H1 (cell line): ENCODE measurements at regions not wholly inside any gene's neighbourhood (a gene's known extent, or its start where the extent isn't known, plus 50 kb on each side); places are given as distances from the start of the nearest gene placed in this dataset.

Experiments used
- NANOG ChIP-seq: IDR thresholded peaks from 2 replicates; pipeline ENCODE4 v1.6.1; 2011; ENCODE audit warnings: low read length, low read depth, mild to moderate bottlenecking, inconsistent platforms; ENCODE audit not compliant: insufficient read depth, poor library complexity, severe bottlenecking
- RNF2 ChIP-seq: fragments of 200-900, 300-1000 bp; sonication (generic); IDR thresholded peaks from 2 replicates; pipeline ENCODE4 v1.7.1; 2016; ENCODE audit warnings: borderline replicate concordance, low read depth, mild to moderate bottlenecking, antibody characterized with exemption, low read length; ENCODE audit not compliant: poor library complexity, severe bottlenecking; ENCODE audit errors: missing control alignments
- RXRA ChIP-seq: IDR thresholded peaks from 2 replicates; pipeline ENCODE4 v1.6.1; 2011; ENCODE audit warnings: low read depth, mild to moderate bottlenecking, low read length, moderate library complexity; ENCODE audit not compliant: insufficient read depth

DNA sequence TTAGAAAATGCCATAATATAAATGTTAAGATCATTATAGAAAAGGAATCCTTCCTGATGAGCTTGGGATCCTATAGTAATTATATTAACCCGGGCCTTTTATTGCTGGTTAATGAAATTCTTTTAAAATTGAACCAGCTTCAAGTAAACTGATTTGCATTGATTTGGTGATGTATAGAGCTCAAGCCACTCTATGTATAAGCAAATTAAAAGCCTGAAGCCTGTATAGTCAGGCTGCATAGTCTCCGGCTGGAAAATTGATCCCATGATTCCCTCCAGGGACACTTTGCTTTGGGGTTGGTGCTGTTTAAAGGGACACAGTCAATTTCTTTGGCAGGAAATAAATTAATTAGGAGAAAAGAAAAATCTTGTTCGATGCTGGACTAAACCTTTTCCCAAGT, 199.1 kb downstream of the HERPUD2 start (continued):
- TF ChIP-seq RXRA: no peak
- TF ChIP-seq RNF2: no peak
- TF ChIP-seq NANOG: no peak
